RKO (cell line): ENCODE measurements at regions not wholly inside any gene's neighbourhood (a gene's known extent, or its start where the extent isn't known, plus 50 kb on each side); places are given as distances from the start of the nearest gene placed in this dataset.

Source experiments
- DNase-seq: peaks from one replicate; pipeline ENCODE4 v3.0.0-alpha.2; 2016; ENCODE audit warnings: low spot score

DNA sequence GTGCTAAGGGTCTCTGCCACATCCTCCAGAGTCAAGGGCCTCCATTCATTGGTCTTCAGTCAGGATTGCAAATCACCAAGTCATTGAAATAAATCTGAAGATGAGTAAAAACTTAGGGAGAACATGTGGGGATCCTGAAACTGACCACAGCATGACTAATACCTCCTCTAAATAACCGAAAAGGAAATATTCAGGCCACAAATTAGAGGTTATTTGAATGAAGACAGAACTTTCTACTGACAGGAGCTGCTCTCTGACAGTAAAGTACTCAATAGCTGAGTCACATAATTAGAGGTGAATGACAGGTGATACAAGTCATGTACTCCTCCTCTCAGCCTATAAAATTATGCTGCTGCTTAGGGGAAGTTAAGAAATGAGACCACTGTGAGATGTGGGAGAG, 240.2 kb upstream of the F9 start:
- DNase-seq = no peak

DNA sequence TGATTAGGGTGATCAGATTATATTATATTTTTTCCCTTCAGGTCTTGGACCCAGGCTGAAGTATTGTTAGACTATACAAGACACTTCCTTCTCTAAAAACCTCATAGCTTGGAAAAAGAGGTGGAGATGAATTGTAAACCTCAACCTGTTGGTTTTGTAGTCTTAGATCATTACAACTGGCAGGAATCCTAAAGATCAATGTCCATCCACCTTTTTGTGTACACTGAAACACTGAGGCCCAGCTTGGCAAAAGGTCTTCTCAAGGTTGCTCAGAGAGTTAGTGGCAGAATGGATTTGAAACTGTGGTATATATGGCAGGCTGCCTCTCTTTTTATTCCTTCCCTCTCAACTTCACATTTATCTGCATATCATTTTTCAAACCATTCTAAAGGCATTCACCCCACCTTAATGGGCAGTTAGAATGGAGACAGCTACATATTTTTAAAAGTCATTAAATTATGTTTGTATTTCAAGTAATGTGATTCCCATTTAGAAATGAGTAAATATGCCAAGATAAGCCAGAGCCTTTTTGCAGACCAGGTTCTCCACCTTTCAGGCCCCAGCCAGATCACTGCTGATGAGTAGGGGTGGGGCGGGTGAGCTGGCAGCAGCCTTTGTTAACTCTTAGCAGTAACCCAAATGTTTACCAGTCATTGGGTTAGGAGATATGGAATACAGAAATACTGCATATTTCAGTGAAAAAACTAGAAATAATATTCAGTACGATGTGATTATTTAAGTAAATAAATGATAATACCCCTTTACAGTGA, 243.2 kb upstream of the F9 start:
- no peak for DNase-seq

DNA sequence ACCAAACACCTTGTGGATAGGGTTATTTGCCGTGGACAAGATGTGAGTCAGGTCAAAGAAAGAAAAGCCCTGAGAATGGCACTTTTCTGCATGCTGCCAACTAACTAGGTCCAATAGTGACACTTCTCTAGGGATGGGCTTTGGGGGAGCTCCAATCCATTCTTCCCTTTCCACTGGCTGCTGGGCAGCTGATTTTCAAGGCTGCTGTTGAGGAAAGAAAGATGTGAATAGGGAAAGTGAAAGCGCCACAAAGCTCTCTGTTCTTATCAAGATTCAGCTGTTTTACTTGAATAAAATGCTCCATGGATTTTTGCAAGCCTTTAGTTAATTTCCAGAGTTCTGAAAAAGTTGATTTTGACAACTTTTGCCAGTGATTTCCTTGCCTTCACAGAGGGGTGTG, 244.2 kb upstream of the F9 start:
- DNase-seq = no peak

DNA sequence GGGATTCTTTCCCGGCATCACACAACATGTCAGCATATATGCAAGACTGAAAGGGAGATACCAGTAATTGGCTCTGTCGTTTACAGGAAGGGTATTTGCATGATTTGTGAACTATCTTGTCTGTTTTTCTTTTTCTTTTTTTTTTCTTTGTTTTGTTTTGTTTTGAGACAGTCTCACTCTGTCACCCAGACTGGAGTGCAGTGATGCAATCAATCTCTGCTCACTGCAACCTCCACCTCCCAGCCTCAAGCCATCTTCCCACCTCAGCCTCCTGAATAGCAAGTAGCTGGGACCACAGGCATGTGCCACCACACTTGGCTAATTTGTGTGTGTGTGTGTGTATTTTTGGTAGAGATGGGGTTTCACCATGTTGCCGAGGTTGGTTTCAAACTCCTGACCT, 262.7 kb upstream of the F9 start:
- DNase-seq = no peak

DNA sequence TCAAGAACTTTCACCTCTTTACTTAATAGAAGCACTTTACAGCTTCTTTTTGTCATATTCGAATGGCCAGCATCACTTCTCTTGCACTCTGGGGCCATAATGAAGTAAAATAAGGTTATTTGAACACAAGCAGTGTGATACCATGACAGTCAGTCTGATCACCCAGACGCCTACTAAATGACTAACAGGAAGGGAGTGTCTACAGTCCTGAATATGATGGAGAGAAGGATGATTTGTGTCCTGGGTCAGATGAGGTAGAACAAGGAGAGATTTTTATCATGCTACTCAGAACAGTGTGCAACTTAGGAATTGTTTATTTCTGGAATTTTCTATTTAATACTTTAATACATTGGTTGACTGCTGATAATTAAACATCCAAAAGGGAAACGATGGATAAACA, 284.2 kb upstream of the F9 start:
- peak; percentile 2 for DNase-seq

DNA sequence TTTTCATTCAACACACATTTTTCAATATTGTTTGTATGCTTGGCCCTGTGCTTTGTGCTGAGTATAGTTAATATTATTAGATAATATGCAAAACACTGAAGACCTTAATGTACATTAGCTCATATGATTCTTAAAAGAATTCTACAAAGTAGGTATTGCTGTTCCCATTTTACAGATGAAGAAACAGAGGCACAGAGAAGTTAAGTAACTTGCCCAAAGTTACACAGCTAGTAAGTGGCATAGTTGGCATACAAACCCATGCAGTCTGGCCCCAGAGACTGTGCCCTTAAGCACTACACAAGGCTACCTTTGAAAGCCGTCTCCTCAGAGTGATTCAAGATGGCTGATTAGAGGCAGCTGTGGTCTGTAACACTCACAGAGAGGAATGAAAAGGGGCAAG, 293.4 kb upstream of the F9 start:
- DNase-seq = no peak

DNA sequence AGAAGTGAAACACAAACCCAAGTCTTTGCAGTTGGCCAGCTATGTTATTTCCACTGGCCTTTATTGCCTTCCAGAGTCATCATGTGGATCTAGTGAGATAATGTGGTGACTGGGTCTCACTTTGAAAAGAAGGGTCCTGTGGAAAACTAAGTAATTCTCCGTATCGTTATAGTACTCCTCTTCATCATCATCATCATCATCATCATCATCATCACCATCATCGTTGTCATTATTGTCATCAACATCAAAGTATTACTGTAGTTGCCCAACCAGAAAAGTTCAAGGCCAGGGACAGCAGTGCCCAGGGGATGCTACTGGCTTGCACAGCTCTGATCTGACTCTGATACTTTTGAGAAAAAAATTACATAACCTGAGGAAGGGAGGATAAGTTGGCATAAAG, 295.6 kb upstream of the F9 start:
- DNase-seq = no peak

DNA sequence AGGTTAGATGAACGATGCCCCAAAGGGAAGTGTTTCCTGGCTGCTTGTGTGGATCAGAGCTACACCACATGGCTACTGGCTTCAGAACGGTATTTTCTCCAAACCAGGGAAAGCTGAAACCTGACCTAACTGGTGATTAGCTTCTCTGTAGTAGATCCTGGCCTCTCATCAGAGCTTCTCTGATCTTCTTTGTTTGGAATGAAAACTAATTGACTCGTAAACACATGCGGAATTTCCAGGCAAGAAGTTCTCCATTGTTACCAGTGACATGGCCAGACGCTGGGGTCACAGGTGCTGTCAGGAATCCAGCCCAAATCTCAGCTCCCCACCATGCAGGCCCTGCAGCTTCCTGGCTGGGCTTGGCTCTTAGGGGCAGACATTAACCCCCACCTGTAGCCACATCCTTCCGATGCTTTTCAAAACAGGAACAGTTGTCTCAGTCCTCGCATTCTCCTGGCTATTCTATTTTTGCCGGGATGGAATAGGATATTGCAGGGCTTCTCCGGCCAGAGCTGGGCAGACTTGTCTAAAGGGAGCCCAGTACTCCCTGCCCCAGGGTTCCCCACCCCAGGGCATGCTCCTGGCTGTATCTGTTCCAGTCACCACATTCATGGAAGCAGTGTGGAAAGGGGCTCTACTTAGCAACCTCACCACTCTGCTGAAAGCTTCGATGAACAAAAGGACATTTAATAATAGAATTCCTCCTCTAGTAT, 305.4 kb upstream of the F9 start:
- DNase-seq = no peak

DNA sequence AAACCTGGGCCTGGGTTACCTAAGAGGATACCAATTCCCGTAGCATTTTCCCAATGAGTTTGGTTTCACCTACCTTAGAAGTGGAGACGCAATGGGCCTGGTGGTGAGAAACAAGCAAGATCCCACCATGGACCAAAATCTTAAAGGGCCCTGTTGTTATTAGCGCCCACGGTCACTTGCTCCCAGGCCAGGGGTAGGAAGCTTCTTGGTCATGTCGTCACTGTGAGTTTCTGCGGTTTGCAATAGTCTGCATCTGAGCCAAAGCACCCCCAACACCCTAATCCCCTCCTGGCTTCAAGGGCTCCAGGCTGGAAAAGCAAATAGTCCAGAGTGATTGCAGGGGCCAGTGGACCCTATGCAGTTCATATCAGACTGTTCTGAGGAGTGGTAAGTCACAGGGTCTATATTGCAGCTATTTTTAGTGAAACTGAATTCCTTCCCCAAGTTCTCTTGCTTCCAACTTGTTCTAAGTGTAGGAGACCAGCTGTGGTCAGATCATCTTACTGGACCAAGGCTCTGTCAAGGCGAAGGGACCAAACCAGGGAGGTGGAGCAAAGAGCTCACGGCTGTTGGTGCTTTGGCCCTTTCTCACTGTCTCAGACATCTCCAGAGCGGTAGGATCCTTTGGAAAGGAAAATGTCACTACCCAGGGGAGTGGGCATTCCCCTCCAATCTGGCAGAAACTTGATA, 307.9 kb upstream of the F9 start:
- DNase-seq = no peak

DNA sequence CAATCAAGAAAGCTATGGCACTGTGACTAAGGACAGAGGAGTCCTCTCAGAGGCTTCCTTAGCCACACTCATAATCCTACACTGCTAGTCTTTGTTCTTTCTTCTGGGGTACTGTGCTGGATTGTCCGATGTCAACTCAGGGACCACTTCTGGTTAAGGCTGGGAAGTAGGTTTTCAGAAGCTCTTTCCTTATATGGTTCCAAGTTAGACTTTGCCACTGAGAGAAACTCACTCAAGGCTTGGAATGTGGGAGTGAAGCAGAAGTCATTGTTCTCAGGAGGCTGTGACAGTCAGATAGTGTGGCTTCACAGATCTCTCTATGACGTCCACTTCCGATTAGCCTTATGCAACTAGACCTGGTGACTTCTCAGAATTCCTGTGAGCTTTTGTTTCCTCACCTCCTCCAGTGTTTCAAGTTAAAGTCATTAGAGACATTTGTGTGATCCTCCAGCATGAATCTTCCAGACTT, 317.3 kb upstream of the F9 start:
- DNase-seq = no peak

DNA sequence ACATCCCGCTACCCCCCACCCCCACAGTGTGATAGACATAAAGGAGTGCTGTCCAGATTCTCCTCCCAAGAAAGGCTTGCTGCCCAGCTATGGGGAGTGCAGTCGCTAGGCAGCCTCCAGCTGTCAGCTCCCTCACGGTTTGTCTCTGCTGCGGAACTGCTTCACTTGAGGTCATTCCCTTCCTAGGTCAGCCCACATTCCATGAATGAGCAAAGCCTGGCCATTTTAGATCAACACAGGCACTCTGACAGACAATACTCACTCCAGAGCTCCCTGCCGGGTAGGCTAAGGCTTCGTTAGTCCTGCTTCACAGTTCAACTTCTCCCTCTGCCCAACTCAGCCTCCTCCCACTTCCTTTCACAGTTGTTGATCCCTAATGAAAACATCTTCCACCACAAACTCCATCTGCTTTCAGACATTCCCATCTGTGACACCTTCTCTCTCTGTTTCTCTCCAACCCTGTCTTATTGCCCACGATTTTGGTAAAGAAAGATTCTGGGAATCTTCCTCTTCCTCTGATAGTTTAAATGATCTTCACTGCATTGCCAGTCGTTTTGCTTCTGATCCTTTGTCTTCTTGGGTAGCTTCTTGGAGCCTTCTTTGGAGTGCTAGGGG, 318.9 kb upstream of the F9 start:
- DNase-seq = no peak

DNA sequence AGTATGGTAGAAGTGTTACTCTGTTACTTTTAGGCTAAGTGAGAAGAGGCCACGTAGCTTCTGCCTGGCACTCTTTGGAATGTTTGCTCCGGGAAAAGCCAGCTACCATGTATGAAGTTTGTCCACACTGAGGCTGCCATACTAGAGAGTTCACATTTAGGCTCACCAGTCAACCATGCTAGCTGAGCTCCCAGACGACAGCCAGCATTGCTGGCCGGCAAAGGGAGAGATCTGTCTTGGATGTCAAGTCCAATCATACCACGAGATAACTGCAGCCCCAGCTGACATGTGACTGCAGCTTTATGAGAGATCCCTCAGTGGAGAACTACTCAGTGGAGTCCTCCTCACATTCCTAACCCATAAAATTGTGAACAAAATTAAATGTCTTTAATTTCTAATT, 321.2 kb upstream of the F9 start:
- no peak for DNase-seq

DNA sequence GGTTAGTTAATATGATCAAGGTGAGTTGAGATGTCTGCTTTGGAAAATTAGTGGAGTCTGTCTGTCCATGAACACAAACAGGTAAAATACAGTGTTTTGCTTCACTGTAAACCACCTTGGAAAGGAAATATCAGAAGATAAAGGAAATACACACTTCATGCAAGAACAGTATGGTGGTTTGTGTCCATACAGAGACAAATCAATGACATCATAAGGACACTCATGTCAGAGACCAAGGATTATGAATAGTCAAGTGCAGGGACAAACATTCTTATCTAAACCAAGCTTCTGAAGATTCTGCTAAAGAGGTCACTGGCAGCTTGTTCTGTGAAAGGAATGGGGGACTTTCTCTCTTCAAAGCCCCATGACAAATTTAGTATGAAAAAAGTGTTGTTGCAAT, 322.9 kb upstream of the F9 start:
- DNase-seq = no peak

DNA sequence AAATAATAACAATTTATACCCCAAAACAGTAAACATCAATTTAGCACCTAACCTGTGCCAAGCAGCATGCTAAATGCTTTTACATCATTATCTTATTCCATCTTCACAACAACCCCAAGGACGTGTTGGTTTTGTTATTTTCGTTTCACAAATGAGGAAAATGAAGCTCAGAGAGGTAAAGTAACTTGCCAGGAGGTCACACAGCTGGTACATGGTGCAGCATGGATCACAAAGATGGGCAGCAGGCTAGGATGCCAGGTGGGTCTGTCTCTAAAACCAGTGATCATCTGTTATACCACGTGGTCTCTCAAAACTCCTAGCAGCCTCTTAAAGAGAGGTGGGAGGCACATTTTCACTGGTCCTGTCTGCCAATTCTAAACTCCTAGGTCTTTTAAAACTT, 323.6 kb upstream of the F9 start:
- DNase-seq = no peak

DNA sequence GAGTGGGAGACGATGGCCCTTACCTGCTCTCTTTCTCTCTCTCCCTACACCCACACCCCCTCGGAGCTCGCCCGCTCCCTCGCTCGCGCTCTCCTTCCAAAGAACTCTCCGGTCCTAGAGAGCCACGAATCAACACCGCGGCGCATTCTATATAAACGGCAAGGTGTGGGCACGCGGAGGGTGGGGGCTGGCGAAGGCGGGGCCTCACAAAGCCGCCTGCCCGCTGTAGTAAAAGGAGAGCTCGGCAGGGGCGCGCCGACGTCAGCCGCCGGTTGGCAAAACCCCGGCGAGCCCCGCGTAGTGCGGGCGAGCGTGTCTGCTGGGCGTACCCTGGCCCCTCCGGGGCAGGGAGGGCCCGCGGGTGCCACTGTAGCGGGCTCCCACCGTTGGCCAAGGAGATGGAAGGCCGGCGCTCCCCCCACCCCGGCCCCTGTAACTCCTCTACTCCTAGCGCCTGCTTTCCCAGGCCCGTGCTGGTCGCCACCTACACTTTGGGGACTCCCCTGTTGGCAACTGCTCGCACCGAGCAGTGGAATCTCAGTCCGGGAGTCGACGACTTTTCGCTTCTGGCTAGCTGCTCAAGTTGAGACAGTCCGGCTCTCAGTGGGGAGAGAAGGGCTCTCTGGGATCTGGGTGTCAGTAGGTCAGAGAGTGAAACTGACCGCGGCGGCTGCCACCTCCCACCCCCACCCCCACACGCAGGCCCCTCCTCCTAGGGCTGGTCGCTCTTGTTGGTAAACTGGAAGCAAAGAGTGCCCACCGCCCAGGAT, 325.5 kb upstream of the F9 start:
- no peak for DNase-seq

DNA sequence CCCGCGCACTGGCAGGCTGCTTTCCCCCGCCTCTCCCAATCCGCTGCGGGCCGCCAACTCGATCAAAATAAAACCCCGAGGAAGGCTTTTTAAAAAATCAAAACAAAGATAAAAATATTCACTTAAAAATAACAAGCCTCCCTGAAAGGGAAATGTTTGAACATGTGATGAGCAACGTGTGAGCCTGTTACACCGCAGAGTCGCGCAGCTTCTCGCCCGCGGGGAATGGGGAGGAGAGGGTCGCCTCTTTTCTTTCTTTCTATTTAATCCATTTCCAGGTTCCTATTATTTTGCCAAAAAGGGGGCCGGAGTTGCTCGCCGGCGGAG, 326.0 kb upstream of the F9 start:
- DNase-seq = no peak

DNA sequence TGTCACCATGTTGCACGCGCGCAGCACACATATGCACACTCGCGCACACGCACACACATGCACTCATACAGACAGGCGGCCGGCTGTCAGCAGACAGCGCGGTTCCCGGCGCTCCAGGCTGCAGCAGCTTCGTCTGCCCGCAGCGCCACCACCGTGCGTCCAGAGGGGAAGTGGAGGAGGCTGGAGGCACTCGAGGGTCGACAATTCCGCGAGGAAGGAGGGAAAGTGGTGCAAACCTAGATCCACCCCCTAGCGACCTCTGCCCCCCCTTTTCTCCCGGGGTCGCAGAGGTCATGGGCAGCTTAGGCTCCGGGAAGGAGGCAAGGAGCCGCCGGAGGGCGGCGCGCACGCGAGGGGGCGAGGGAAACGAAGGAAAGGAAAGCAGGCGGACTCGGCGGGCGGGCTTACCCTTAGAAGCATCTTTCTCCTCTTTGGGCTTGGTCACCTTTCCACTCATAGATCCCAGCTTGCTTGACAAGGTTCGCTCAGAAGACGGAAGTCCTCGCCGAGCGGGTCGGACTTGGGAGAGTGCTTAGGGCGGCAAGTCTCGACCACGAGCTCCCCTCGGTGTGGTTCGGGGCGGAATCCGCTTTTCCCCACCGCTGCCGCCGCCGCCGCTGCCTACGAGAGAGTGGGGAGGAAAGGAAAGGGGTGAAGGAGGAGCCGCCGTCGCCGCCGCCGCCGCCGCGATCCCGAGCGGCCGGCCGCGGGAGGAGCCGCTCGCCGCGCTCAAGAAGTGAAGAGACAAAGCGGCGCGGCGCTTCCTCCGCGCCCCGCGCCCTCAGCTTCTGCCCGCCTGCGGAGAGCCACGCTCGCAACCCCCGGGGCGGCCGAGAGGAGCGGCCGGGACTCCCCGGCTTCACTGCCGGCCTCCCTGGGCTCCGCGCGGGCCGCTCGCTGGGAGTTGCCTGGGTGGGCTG, 326.6 kb upstream of the F9 start:
- no peak for DNase-seq

DNA sequence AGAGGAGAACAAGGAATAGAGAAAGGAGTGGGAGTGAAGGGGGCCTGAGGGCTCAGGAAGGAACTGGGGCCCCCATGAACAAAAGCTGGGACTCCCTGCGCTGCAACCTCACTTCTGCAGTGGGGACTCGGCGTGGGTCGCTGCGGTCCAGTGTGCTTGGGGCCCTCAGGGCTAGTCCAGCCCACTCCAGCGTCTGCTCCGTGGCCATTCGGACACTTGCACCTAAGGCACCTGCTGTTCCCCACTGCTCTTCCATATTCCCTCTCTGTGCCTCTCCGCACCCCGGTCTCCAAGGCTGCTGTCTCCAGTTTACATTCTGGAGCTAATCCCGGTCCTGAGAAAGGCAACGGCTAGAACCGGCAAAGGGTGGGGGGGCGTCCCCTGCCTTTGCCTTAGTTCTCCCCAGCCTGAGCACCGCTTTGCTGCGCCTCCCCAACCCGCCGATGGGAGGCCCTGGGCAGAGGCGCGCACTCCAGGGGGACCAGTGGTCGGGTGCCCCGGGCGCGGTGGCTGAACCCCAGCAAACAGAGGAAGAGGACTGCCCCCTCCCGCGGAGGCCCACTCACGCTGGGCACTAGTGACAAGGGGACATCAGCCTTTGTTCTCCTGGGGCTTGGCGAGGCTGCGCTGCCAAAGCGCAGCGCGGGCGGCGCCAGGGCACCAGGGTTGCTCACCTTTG, 327.7 kb upstream of the F9 start:
- DNase-seq = no peak

DNA sequence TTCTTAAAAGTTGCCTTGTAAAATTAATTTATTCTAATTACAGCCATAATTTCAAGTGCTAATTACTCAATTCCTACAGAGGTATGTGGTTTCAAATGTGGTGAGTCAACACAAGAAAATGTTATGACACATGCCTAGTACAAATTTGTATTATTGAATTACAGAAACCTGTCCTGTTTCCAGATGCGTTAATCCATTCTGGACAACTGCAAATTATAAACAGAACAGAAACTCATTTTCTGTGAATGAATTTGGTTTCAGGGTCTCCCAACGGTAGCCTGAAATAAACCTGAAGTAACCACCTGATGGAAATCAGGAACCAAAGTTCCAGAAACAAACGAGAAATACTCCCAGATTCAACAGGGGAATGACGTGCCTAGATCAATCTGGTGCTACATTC, 328.6 kb upstream of the F9 start:
- no peak for DNase-seq

DNA sequence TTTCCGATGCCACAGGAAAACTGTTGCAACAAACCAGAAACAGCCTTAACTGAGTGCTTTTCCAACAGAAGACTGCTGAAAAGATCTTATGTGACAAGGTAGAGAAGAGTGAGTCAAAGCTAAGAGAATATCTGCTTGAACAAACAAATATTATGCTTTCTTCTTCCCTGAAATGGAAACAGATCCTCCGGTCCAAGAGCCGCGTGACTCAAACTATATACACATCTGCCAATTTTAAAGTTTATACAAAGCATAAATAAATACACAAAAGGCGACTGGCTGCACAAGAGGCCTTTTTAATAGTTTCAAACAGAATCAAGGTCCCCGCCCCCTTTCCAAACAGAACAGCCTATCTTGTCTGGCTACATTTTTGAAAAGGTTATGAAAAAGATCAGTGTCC, 329.7 kb upstream of the F9 start:
- DNase-seq = no peak

DNA sequence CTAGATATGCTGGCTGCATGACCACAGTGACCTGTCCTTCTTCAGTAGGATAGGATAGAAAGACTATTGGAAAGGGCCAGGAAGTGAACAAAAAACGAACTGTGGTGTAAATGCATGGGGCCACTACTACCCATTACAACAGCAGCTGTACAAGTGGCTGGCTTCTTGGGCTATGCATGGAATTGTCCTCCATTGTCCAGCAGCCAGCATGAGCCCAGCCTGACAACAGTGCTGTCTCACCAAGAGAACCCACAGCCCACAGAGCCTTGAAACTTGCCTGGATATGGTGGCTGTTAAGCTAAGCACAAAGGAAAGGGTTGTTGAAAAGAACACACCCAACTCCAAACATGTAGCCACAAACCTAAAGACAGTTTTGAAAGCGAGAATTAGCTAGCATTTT, 330.2 kb upstream of the F9 start:
- no peak for DNase-seq
